Upper lobe of right lung (tissue), 1 donor: ENCODE measurements at regions not wholly inside any gene's neighbourhood (a gene's known extent, or its start where the extent isn't known, plus 50 kb on each side); places are given as distances from the start of the nearest gene placed in this dataset.

Experiments used
- ATAC-seq: fragments of 200-7000 bp; cut with Tn5 transposase; one replicate; pipeline ENCODE4 v1.9.1; 2020; ENCODE audit warnings: mild to moderate bottlenecking, moderate library complexity
- DNase-seq: peaks from one replicate; pipeline ENCODE4 v3.0.0-alpha.2; 2020
- H3K27ac ChIP-seq: fragments of 200-600 bp; one replicate; pipeline ENCODE4 v1.8.0; 2022
- H3K27me3 ChIP-seq: fragments of 200-600 bp; one replicate; pipeline ENCODE4 v1.8.0; 2022; ENCODE audit warnings: mild to moderate bottlenecking
- H3K36me3 ChIP-seq: fragments of 200-600 bp; one replicate; pipeline ENCODE4 v1.8.0; 2022
- H3K4me1 ChIP-seq: fragments of 200-600 bp; one replicate; pipeline ENCODE4 v1.8.0; 2022
- H3K4me3 ChIP-seq: fragments of 200-600 bp; one replicate; pipeline ENCODE4 v1.8.0; 2022; ENCODE audit warnings: mild to moderate bottlenecking
- H3K9me3 ChIP-seq: fragments of 200-600 bp; one replicate; pipeline ENCODE4 v1.8.0; 2022
- CTCF ChIP-seq: fragments of 200-600 bp; IDR thresholded peaks from one replicate; pipeline ENCODE4 v1.8.0; 2022; ENCODE audit warnings: antibody characterized with exemption
- intact Hi-C: fragments of 100-400 bp; cut with DNase I; formaldehyde crosslinking; loops from one replicate; pipeline ENCODE4 v1.11.0; 2022
- donor health status: DM: no; HTN: yes; CAD: no; lungs with severe emphysema.

GRCh38 chr20:39993742-39994141, 695.3 kb downstream of the MAFB start:
- ATAC-seq (no peak), DNase-seq (no peak)
- no peaks in the 10 kb centered on the region for H3K36me3 ChIP-seq
- no peak for TF ChIP-seq CTCF
- H3K27me3 ChIP-seq = no peaks in the 10 kb centered on the region
- no peaks in the 10 kb centered on the region for H3K9me3 ChIP-seq
- H3K4me1 ChIP-seq = no peaks in the 10 kb centered on the region
- intact Hi-C loops = no loop called here
- no peak overlapping the region for H3K4me3 ChIP-seq
- H3K27ac ChIP-seq = no peak overlapping the region

- no peaks in the 10 kb centered on the region for H3K27me3 ChIP-seq
- H3K36me3 ChIP-seq = no peaks in the 10 kb centered on the region
- ATAC-seq = no peak
- no peak for DNase-seq
- H3K27ac ChIP-seq = no peak overlapping the region
- intact Hi-C loops = no loop called here
- no peak for TF ChIP-seq CTCF
- H3K9me3 ChIP-seq = no peaks in the 10 kb centered on the region
- H3K4me3 ChIP-seq = no peak overlapping the region
- H3K4me1 ChIP-seq = peaks cover 6% of the 10 kb centered on the region
Measured at GRCh38 chr20:39990692-39991091, 698.3 kb downstream of the MAFB start.

GRCh38 chr20:39988991-39989390, 700.0 kb downstream of the MAFB start:
- H3K4me1 ChIP-seq = peaks cover 12% of the 10 kb centered on the region
- intact Hi-C loops = no loop called here
- no peaks in the 10 kb centered on the region for H3K36me3 ChIP-seq
- no peak overlapping the region for H3K4me3 ChIP-seq
- no peaks in the 10 kb centered on the region for H3K27me3 ChIP-seq
- no peak overlapping the region for H3K27ac ChIP-seq
- DNase-seq (no peak), ATAC-seq (no peak)
- H3K9me3 ChIP-seq = no peaks in the 10 kb centered on the region
- no peak for TF ChIP-seq CTCF

GRCh38 chr20:39986173-39986904, 702.7 kb downstream of the MAFB start:
- ATAC-seq (peak; percentile 83), DNase-seq (peak; percentile 64)
- H3K9me3 ChIP-seq = no peaks in the 10 kb centered on the region
- H3K27me3 ChIP-seq = no peaks in the 10 kb centered on the region
- TF ChIP-seq CTCF = no peak
- intact Hi-C loops = no loop called here
- no peaks in the 10 kb centered on the region for H3K36me3 ChIP-seq
- peak overlapping the region; percentile 52 for H3K27ac ChIP-seq
- H3K4me3 ChIP-seq = no peak overlapping the region
- H3K4me1 ChIP-seq = peaks cover 12% of the 10 kb centered on the region

- Histone ChIP-seq H3K4me3 (no peak overlapping the region), H3K9me3 (no peaks in the 10 kb centered on the region), H3K36me3 (no peaks in the 10 kb centered on the region), H3K4me1 (peaks cover 12% of the 10 kb centered on the region), H3K27ac (no peak overlapping the region), H3K27me3 (no peaks in the 10 kb centered on the region)
- no peak for TF ChIP-seq CTCF
- ATAC-seq = no peak
- intact Hi-C loops = no loop called here
- no peak for DNase-seq
Measured at GRCh38 chr20:39985271-39985827, 703.7 kb downstream of the MAFB start.
